Transverse colon (tissue), 4 donors: ENCODE measurements at regions not wholly inside any gene's neighbourhood (a gene's known extent, or its start where the extent isn't known, plus 50 kb on each side); places are given as distances from the start of the nearest gene placed in this dataset.

Source experiments
- EP300 ChIP-seq: sonication (generic); formaldehyde crosslinking; IDR thresholded peaks from one replicate; pipeline ENCODE4 v1.6.1; 2017; ENCODE audit warnings: antibody characterized with exemption, low read depth
- POLR2A ChIP-seq: fragments of 450-650 bp; IDR thresholded peaks from one replicate; pipeline ENCODE4 v1.6.1; 2016; ENCODE audit warnings: antibody characterized with exemption, mild to moderate bottlenecking, moderate library complexity
- POLR2AphosphoS5 ChIP-seq, 3 donors: sonication (generic); formaldehyde crosslinking; IDR thresholded peaks; one replicate each; pipeline ENCODE4 v1.6.1; 2016; ENCODE audit warnings: antibody characterized with exemption in 3 of 3
- TF ChIP-seq, protein P1 (sequence below), 5 experiments: fragments of 200-600 bp in 3 of 5; fragments of 450-650 bp in 2 of 5; sonication (generic) in 3 of 5; IDR thresholded peaks; 1 replicate in 2 of 5; 2 replicates in 3 of 5; pipeline ENCODE4 v1.5.1; 2016 to 2017; ENCODE audit warnings: antibody characterized with exemption in 5 of 5, inconsistent platforms in 3 of 5, mild to moderate bottlenecking in 2 of 5, moderate library complexity in 1 of 5

DNA sequence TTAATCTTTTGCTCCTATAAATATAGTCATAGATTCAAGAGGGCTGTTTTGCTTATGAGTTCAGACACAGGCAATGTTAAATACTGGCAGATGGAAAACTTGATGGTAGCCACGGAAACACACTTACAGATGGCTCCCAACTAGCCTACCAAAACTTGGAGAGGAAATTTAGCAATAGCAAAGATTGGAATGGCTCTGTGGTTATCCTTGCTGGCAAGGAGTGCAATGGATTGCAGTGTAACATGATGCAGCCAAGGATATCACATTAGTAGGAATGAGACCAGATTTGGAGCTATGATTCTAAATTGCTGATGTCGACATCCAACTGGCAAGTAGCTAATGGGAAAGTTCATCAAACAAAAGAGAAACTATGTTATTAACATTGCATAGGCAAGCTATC is 791.0 kb upstream of the DIAPH2 start:
- TF ChIP-seq POLR2AphosphoS5 (IDR thresholded peaks at IDR 0.05) (no peak), POLR2A (no peak), EP300 (no peak)
- TF ChIP-seq, protein P1, sequence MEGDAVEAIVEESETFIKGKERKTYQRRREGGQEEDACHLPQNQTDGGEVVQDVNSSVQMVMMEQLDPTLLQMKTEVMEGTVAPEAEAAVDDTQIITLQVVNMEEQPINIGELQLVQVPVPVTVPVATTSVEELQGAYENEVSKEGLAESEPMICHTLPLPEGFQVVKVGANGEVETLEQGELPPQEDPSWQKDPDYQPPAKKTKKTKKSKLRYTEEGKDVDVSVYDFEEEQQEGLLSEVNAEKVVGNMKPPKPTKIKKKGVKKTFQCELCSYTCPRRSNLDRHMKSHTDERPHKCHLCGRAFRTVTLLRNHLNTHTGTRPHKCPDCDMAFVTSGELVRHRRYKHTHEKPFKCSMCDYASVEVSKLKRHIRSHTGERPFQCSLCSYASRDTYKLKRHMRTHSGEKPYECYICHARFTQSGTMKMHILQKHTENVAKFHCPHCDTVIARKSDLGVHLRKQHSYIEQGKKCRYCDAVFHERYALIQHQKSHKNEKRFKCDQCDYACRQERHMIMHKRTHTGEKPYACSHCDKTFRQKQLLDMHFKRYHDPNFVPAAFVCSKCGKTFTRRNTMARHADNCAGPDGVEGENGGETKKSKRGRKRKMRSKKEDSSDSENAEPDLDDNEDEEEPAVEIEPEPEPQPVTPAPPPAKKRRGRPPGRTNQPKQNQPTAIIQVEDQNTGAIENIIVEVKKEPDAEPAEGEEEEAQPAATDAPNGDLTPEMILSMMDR (IDR thresholded peaks at IDR 0.05), result no peak
